Choroid plexus epithelial cell (primary cell): ENCODE measurements at regions not wholly inside any gene's neighbourhood (a gene's known extent, or its start where the extent isn't known, plus 50 kb on each side); places are given as distances from the start of the nearest gene placed in this dataset.

ENCODE experiments used
- DNase-seq: peaks from one replicate; pipeline ENCODE4 v3.0.0-alpha.2; 2010; ENCODE audit warnings: low read depth
- H3K4me3 ChIP-seq: 2 replicates; pipeline ENCODE4 v1.5.1; 2011; ENCODE audit warnings: low read depth, mild to moderate bottlenecking, control low read depth, low read length, moderate library complexity
- CTCF ChIP-seq: conservative IDR thresholded peaks from 2 replicates; pipeline ENCODE4 v1.5.1; 2011; ENCODE audit warnings: low read depth, mild to moderate bottlenecking, control low read depth, inconsistent platforms, low read length, moderate library complexity

GRCh38 chr1:60461925-60462595, 388.5 kb upstream of the C1orf87 start:
- no peak overlapping the region for H3K4me3 ChIP-seq
- no peak for TF ChIP-seq CTCF
- no peak for DNase-seq

GRCh38 chr1:60458111-60458510, 384.5 kb upstream of the C1orf87 start:
- H3K4me3 ChIP-seq, result no peak overlapping the region
- DNase-seq, result no peak
- no peak for TF ChIP-seq CTCF

- no peak overlapping the region for H3K4me3 ChIP-seq
- no peak for DNase-seq
- no peak for TF ChIP-seq CTCF
Measured at GRCh38 chr1:60449876-60450275, 376.3 kb upstream of the C1orf87 start.

- H3K4me3 ChIP-seq, result no peak overlapping the region
- DNase-seq, result no peak
- no peak for TF ChIP-seq CTCF
Measured at GRCh38 chr1:60448850-60449249, 375.3 kb upstream of the C1orf87 start.

GRCh38 chr1:60444680-60445079, 371.1 kb upstream of the C1orf87 start:
- no peak overlapping the region for H3K4me3 ChIP-seq
- TF ChIP-seq CTCF, result no peak
- DNase-seq, result no peak

GRCh38 chr1:60436186-60436585, 362.6 kb upstream of the C1orf87 start:
- no peak overlapping the region for H3K4me3 ChIP-seq
- no peak for DNase-seq
- no peak for TF ChIP-seq CTCF

GRCh38 chr1:60431593-60431992, 358.0 kb upstream of the C1orf87 start:
- TF ChIP-seq CTCF, result no peak
- peak; percentile 15 for DNase-seq
- no peak overlapping the region for H3K4me3 ChIP-seq
